GM12864 (cell line): ENCODE measurements at regions not wholly inside any gene's neighbourhood (a gene's known extent, or its start where the extent isn't known, plus 50 kb on each side); places are given as distances from the start of the nearest gene placed in this dataset.

Experiments used
- DNase-seq: peaks from one replicate; pipeline ENCODE4 v3.0.0-alpha.2; 2011; ENCODE audit warnings: low read depth
- H3K4me3 ChIP-seq: 2 replicates; pipeline ENCODE4 v1.5.1; 2011; ENCODE audit warnings: mild to moderate bottlenecking, low read depth, low read length, control low read depth
- TF ChIP-seq, protein P1 (sequence below): IDR thresholded peaks from 2 replicates; pipeline ENCODE4 v1.5.1; 2011; ENCODE audit warnings: low read depth, mild to moderate bottlenecking, moderate library complexity, low read length, control low read depth, inconsistent platforms; ENCODE audit errors: missing control alignments

DNA sequence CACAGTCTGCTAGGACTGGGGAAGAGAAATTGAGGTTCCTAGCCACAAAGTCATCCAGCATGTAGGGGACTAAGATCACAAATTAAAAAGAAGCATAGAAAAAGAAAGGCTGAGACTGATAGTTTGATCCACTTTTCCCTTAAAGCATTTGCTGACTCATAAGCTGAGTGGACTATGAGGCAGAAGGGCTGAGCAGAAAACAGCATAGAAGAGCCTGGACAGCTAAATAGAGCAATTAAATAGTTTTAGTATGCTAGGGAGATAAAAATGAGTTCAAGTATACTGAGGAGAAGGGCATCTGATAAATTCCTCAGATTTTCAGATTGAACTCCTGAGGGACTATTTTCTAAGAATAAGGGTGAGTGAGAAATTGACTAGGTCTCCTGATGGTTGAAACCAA, 155.9 kb upstream of the EGR2 start:
- DNase-seq = no peak
- no peak overlapping the region for H3K4me3 ChIP-seq
- TF ChIP-seq, protein P1, sequence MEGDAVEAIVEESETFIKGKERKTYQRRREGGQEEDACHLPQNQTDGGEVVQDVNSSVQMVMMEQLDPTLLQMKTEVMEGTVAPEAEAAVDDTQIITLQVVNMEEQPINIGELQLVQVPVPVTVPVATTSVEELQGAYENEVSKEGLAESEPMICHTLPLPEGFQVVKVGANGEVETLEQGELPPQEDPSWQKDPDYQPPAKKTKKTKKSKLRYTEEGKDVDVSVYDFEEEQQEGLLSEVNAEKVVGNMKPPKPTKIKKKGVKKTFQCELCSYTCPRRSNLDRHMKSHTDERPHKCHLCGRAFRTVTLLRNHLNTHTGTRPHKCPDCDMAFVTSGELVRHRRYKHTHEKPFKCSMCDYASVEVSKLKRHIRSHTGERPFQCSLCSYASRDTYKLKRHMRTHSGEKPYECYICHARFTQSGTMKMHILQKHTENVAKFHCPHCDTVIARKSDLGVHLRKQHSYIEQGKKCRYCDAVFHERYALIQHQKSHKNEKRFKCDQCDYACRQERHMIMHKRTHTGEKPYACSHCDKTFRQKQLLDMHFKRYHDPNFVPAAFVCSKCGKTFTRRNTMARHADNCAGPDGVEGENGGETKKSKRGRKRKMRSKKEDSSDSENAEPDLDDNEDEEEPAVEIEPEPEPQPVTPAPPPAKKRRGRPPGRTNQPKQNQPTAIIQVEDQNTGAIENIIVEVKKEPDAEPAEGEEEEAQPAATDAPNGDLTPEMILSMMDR = no peak

DNA sequence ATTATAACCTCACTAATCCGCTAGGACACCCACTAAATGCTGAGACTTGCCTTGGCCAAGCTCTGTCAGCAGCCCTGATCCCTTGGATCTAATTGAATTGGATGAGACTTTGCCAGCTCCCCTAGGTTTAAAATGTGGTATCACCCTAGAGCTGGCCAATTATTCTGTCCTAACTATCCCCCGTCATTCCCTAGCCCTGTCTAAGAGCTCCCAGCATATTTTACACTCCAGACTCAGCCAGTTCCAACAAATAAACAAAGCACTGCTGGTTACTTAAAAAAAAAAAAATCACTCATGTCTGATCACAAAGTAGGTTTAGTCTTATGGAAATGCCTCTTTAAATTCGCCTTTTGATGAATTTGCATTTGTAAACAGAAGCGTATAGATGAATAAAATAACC, 147.9 kb upstream of the EGR2 start:
- TF ChIP-seq, protein P1 = no peak
- H3K4me3 ChIP-seq = no peak overlapping the region
- no peak for DNase-seq

DNA sequence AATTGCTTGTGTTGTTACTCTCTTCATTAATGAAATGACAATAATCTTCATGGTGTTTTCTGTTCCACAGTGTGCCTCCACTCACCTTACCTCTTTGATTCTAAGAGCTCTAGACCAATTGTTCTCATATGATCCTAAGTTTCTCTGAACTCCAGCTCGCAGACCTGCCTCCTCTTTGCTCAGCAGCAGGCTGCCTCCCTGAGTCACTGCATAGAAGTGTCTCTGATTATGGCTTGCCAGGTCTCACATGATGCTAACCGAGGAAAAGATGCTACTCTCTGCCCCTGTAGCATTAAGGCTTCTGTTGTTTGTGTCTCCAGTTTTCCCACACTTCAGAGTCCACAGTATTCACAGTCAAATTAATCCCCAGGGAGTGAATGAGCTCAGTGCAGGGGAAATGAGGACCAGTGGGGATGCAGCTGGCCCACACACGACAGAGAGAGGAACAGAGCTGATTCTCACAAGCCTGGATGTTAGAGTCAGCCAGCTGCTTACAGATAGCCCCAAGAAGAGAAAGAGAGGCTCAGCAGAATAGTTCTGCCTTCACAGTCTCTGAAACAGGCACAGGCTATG, 145.9 kb upstream of the EGR2 start:
- no peak for DNase-seq
- H3K4me3 ChIP-seq = no peak overlapping the region
- TF ChIP-seq, protein P1 = no peak

DNA sequence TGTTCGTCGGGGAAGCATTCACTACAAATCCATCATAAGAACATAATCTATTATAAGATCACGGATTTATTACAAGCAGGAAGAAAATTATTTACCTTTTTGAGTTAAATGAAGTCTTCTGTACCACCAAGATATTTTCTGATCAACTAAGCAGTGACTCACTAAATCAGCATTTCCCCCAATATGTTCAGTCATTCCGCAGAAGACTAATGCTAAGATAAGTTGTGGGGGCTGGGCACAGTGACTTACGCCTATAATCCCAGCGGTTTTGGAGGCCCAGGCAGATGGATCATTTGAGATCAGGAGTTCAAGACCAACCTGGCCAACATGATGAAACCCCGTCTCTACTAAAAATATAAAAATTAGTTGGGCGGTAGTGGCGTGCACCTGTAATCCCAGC, 144.2 kb upstream of the EGR2 start:
- TF ChIP-seq, protein P1 = no peak
- no peak for DNase-seq
- no peak overlapping the region for H3K4me3 ChIP-seq

DNA sequence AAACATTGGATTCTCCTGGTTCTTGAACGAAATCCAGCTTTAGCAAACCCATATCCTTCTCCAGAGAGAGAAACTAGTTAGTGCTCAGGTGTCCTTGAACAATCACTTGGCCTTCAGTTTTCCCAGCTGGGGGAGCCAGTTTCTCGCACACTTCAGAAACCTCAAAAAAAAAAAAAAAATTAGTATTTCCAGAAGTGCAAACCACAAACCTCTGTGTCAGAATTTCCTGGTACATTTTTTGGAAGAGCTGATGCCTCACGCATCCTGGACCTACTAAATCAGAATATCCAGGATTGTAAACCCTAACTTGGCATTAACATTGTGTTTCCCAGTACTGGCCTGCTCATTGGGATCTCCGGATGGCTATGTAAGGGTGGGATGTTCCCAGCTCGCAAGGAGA, 143.4 kb upstream of the EGR2 start:
- H3K4me3 ChIP-seq = no peak overlapping the region
- no peak for DNase-seq
- TF ChIP-seq, protein P1 = no peak

DNA sequence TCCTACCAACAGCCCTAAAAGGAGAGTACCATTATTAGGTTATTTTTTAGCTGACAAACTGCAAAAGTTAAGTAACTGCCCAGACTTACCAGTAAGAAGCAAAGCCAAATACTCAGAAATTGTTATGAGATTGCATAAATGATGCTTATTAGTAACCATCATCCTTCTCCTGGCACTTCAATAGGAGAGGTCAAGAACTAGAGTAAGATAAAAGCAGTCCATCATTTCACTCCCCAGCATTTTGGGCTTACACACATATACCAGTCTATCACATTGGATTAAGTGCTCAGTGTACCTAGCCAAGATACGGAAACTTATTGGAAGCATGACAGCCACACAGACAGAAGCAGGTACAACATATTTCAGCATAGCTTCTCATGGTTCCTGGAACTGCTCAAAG, 142.8 kb upstream of the EGR2 start:
- DNase-seq = no peak
- TF ChIP-seq, protein P1 = no peak
- no peak overlapping the region for H3K4me3 ChIP-seq

DNA sequence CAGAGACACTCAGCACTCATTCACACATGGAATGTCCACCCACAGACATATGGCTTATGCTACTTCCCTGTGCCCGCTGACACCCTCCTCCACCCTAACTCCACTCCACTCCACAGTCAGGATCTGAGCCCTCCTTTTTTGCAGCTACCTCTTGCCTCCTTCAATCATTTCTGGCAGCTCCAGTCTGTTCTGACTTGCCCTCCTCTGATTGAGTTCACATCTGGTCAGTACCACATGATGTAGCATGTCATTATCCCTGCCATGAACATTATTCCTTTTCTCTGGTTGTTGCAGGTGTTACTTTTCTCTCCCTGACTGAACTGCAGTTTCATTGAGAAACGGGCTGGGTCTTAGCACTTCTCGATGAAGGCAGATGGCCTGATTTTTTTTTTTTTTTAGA, 130.1 kb upstream of the EGR2 start:
- TF ChIP-seq, protein P1 = no peak
- no peak for DNase-seq
- no peak overlapping the region for H3K4me3 ChIP-seq
